ENCODE measurements at regions not wholly inside any gene's neighbourhood (a gene's known extent, or its start where the extent isn't known, plus 50 kb on each side); places are given as distances from the start of the nearest gene placed in this dataset.

- TF ChIP-seq POLR2AphosphoS5 (IDR thresholded peaks at IDR 0.05) (no peak), CTCF (IDR thresholded peaks at IDR 0.05) (no peak), POLR2A (IDR thresholded peaks at IDR 0.05) (no peak)
- H3K4me3 ChIP-seq, result no peak overlapping the region
- DNase-seq (ENCODE audit: low spot score in 2 of 2), result no peak
- peaks cover 0 to 4% of the 10 kb centered on the region in 2 donors for H3K9me3 ChIP-seq
- H3K27me3 ChIP-seq, result no peaks in the 10 kb centered on the region
- H3K36me3 ChIP-seq, result no peaks in the 10 kb centered on the region
- no peak overlapping the region for H3K27ac ChIP-seq
- intact Hi-C loops (cut with DNase I; ENCODE audit: low total_unique reads), result no loop called here
- no peaks in the 10 kb centered on the region for H3K4me1 ChIP-seq
These were observed 160.4 kb downstream of the PRDM6 start for GRCh38 chr5:123249446-123249845.

GRCh38 chr5:123245689-123246088, 156.6 kb downstream of the PRDM6 start:
- TF ChIP-seq CTCF (IDR thresholded peaks at IDR 0.05), result no peak
- no peak for TF ChIP-seq POLR2AphosphoS5 (IDR thresholded peaks at IDR 0.05)
- TF ChIP-seq POLR2A (IDR thresholded peaks at IDR 0.05), result no peak
- Histone ChIP-seq H3K4me1 (no peaks in the 10 kb centered on the region), H3K4me3 (no peak overlapping the region), H3K27me3 (no peaks in the 10 kb centered on the region), H3K9me3 (peaks cover 0 to under 1% of the 10 kb centered on the region in 2 donors), H3K36me3 (no peaks in the 10 kb centered on the region), H3K27ac (no peak overlapping the region)
- intact Hi-C loops (cut with DNase I; ENCODE audit: low total_unique reads), result no loop called here
- no peak for DNase-seq (ENCODE audit: low spot score in 2 of 2)

- no peak for DNase-seq (ENCODE audit: low spot score in 2 of 2)
- intact Hi-C loops (cut with DNase I; ENCODE audit: low total_unique reads), result no loop called here
- TF ChIP-seq POLR2AphosphoS5 (IDR thresholded peaks at IDR 0.05), result no peak
- no peak for TF ChIP-seq CTCF (IDR thresholded peaks at IDR 0.05)
- TF ChIP-seq POLR2A (IDR thresholded peaks at IDR 0.05), result no peak
- Histone ChIP-seq H3K9me3 (no peaks in the 10 kb centered on the region), H3K4me1 (no peaks in the 10 kb centered on the region), H3K27ac (no peak overlapping the region), H3K27me3 (no peaks in the 10 kb centered on the region), H3K4me3 (no peak overlapping the region), H3K36me3 (no peaks in the 10 kb centered on the region)
These were observed 155.4 kb downstream of the PRDM6 start for GRCh38 chr5:123244458-123244857.

All from breast epithelium (tissue), 4 donors.